Iris pigment epithelial cell (primary cell): ENCODE measurements at regions not wholly inside any gene's neighbourhood (a gene's known extent, or its start where the extent isn't known, plus 50 kb on each side); places are given as distances from the start of the nearest gene placed in this dataset.

Experiments
- DNase-seq: peaks from one replicate; pipeline ENCODE4 v3.0.0-alpha.2; 2011; ENCODE audit warnings: low read depth

DNA sequence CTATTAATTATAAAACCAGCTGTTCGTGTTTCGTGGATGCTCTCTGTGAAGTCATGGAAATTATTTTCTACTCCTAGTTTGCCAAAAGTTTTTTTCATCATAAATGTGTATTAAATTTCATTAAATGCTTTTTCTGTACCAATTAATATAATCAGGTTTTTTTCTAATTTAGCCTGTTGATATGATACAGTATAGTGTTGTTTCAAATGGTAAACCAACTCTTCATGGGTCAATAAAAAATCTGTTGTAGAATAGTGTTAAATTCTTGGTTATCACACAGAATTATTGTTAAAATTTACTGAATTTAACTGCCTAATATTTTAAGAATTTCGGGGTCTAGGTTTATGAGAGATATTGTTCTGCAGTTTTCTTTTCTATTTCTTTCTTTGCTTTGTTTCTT lies 505.9 kb upstream of the MANEA start:
- no peak for DNase-seq

DNA sequence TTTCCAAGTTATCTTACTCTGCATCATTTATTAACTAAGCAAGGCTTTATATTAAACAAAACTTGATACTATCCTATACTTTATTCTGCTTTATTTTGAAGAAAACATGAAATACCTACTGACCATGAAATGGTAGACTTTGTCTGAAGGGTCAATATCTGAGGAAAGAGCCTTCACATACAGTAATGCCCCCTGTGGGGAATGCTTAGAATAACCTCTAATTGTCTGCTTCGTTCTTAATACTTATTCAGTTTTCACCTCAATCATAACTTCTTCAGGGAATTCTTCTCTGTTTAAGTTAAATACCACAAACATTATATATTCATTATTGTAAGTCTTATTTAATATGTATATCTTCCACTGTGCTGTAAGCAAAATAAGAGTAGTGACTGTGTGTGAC lies 498.9 kb upstream of the MANEA start:
- DNase-seq = no peak

DNA sequence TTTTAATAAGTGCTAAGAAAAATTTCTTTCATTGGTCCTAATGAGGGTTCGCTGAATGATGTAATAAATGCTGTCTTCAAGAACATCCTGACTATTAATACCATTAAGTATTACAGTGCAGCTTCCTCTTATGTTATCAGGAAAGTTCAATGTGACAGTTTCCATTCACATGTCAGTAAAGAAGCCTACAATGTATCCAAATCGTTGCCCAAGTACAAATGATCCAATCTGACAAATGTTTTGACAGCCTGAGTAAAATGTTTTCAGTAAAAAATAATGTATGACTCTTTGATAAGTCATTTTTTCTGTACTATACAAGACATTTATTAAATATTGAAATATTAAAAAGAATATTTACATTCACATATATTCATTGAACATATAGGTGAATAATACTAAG lies 496.1 kb upstream of the MANEA start:
- DNase-seq = no peak

DNA sequence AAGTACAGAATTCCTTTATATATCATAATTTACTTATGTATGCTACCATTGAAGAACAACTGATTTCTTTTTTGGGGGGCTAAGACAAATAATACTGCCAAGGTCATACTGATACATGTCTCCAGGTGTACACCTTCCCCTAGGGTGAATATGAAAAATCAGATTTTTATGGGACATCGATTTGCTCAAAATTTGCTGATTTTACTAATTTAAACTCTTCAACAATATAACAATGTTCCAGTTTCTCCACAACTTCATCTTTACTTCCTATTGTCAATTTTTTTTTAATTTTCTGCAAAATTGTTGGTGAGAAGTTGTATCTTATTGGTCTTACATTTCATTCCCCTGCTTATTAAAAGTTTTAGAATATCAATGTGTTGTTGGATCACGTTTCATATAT lies 495.4 kb upstream of the MANEA start:
- no peak for DNase-seq

DNA sequence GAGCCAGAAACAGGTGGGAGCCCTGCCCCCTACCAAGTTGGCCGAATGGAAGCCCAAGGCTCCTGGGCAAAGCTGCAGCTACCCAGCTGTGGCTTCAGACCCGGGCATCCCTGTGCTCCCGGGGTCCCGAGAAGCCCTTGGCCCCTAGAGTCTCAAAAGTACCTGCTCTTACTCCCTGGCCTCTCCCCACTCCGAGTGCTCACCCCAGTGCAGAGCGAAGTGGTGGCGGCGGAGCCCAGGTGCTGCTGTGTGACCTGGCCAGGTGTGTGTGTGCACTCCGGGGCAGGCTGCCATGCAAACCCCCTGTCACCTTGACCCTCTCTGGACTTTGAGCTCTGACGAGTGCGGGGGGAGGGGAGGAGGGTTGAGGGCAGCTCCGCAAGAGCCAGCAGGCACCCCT lies 493.8 kb upstream of the MANEA start:
- DNase-seq = no peak

DNA sequence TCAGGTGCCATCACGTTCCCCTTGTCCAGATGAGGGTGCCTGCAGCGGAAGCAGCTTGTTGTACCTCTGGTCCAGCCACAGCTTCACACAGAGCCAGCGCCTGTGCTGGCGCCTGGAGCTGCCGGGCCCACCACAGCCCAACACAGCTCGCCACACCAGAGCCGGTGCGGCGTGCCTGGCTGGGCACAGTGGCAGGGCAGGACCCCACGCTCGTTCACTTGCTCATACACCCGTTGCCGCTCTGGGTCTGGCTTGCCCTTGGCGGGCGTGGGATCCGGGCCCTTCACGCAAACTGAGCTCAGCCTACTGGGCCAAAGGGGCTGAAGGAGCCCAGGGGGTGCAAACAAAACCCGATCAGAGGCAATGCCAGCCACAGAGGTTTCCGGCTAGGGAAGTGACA lies 492.5 kb upstream of the MANEA start:
- no peak for DNase-seq

DNA sequence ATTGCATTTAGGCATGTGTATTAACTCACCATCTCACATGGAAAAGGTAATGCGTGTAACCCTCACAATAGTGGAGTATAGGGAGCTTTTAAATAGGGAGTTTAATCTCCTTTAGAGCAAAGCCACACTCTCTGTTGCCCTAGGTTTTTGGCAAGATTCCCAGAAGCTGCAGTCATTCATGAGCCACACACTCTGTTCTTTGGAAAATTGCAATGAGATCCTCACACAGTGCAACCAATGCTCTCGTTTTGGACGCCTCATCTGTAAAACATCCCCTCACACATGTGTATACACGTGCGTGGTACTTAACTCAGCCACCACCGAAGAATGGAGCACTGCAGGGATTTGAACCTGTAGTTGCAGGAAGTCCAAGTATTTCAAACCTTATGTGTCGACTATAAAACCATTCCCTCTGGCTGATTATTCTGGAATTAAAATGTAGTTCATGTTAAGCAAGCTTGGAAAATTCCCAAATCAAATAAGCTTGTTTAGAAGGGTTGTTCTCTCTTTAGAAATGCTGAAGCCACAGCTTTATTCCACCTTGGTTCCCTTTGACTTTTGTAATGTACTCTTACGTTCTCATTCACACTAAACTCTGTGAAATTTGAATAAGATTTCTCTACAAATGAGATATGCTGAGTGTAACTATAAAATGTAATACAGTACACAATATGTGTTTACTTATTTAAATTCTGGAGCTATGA lies 489.8 kb upstream of the MANEA start:
- DNase-seq = peak; percentile 93

DNA sequence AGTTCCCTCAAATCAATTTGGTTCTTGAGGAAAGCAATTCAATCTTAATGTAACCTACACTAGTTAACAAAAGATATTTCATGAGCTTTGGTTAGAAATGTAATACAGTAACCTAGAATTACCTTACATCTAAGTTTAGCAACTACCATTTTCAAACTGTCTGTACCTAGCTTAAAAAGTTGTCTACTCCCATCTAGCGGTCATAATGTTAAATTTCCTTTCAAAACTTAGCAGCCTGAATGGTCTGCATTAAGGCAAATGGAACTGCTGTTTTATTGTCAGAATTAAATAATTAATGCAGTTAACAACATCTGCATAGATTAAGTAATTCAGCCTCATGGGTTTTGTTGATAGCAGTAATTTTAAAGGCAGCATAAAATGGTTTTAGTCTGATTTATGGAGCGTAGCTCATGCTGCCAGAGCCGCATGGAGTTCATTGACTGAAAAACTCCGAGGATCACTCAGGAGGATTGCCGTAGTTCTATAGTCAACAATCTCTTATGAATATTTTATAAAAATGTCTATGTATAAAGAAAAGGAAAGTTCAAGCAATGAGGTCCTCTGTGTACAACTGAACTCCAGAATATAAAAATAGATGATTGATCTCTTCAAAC lies 485.4 kb upstream of the MANEA start:
- peak; percentile 72 for DNase-seq

DNA sequence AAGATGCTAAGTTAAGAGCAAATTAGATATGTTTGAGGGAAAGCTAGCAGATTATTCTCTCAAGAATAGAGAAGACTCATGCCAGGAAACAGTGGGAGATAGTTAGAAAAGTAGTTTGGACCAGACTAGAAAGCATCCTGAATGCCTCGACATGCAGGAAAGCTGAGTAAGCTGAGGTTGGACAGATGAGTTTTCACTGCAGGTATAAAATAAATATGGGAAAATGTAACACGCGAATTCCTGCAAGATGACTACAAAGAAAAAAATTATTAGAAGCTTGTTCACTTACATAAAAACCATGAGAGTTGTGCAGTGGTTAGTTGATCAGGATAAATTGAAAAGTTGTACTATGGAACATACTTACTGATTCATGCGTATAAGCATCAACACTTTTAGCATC lies 484.2 kb upstream of the MANEA start:
- DNase-seq = peak; percentile 34

DNA sequence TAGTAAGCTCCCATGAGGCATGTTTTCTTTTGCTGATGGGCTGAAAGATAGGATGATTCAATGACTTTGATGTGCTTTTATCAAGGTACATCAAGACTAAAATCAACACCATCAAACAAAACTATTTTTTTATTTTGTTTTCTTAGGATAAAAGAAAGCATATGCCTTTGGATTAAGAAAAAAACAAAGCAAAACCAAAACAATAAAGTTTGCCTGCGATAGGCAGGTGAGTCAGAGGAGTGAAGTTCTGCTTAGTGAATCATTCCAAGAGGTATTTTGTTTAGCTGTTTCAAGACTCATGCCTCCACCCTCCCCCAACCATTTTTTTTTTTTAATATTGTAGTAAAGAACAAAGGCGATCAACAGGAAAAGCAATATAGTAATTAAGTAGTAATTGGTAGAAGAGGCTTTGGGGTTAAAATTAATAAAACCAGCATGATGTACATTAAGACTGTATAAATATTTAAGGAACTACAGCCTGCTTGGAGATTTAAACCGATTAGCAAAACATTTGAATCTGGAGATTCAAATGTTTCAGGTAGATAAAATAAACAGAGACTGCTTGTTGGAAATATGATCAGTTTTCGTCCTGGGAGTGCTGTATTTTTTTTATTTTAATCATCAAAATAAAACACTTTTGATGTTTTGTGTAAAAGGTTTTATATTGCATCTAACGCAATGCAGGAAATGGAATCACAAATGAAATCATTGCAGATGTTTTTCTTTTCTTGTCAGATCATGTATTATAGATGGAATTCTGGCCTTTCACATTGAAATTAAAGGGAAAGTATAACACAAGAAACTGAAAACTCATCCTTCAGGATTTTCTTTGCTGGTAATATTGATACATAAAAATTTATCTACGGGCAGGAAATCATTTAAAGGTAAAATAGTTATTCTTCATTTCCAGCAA lies 482.3 kb upstream of the MANEA start:
- DNase-seq = peak; percentile 82

DNA sequence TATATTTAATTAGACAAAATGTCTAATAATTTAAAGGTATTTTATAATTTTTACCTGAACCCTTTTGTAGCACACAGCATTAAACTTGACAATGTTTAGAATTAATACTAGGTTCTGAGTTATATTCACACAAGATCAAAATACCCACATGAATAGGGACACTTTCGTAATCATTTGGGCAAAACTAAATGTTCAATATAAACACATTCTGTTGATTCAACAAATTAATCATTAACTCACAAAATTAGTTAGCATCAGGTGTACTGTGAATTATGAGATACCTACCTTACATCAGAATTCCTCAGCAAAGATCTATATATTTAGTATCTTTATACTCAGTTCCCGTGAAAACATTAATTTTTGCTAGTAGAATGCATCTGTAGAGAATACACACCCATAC lies 481.5 kb upstream of the MANEA start:
- DNase-seq = no peak

DNA sequence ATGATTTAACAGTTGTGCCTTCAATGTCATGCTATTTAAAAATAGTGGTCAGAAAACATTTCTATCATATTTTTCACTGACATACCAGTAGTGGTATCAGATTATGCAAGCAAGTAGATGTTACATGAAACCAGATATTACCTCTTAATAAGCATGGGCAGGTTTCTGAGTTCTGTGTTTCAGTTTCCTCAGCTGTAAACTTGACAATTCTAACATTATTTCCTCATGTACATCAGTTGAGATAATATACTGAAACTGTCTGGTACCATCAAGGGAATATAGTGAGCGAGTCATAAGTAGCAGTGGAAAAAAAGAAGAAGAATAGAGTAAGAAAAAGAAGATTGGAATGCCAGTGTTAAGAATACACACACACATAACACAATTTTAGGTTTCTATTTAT lies 477.9 kb upstream of the MANEA start:
- peak; percentile 49 for DNase-seq

DNA sequence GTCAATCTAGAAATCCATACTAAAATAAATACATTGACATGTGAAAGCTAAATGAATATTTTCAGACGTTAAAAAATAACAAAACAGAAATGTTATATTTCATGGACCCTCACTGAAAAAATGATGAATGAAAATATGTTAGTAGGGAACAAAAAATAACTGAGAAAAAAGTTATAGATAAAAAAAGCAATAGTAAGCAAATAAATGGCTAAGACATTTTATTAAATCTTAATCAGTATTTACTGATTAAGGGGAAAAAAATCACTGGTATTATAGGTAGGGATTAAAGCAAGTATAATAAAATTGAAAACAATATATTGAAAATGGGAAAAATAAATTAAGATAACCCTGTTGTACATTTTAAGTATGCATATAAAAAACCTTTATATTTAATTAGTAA lies 468.1 kb upstream of the MANEA start:
- no peak for DNase-seq

DNA sequence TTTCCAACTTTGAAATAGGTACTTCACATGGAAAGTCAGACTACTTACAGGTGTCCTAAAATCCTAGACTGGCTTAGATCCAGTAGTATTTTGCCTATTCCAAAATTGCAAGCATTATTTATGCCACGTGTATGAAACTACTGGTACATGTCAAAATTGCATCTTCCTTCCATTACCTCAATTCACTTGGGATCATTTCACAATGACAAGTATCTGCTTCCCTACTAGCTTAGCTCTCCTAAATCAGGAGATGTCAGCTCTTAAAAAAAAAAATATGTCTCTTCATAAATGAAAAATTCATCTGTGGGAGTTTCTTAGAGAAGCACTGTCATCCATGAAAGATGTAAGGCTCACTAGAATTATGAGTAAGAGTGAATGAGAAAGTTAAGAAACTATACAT lies 466.6 kb upstream of the MANEA start:
- no peak for DNase-seq

DNA sequence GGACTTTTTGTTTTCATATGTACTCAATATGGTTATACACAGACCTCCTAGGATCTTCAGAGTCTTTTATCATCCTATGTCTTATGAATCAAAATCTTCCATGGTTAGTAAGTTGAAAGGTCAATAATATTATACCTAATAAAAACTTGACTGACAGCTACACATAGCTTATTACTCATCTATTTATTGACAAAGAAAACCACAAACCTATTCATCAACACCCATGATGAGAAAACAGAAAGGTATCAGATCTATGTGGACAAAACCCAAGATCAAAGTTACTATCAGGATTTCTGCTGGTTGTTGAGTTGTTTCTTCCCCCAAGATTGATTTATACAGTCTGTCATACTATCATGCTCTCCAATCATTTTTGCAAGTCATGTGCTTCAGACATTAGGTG lies 460.1 kb upstream of the MANEA start:
- no peak for DNase-seq

DNA sequence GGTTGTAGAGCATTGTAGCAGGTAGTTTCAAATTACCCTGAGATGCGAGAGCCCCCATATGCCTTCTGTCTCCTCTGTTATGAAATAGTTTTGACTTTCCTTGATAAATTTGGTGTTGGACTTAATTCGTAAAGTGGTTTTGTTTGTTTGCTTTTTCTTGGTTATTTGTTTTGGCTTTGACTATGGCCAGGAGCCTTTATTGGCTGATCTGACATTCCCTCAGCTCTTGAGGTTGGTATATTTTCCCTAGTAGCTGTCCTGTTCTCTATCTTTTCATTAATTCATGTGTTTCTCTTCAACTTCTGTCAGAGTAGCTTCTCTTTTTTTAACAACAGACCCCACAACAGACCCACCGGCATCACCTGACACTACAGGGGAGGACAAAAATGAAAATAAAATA lies 457.4 kb upstream of the MANEA start:
- DNase-seq = no peak

DNA sequence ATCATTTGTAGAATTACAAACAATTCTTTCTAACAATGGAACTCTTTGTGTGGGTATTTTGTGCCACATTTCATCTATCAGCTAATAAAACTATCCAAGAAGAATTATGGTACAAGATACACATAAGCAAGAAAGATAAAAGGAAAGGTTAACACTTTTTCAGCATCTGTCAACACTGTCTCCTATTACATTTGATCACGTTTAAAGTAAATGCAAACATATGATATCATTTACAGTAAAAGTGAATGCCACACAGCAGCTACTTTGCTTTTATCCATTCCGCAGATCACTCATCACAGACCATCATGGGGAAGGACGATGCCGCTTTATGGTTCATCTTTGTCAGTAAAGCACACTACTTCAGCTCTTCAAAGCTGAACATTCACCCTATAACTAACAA lies 456.4 kb upstream of the MANEA start:
- no peak for DNase-seq

DNA sequence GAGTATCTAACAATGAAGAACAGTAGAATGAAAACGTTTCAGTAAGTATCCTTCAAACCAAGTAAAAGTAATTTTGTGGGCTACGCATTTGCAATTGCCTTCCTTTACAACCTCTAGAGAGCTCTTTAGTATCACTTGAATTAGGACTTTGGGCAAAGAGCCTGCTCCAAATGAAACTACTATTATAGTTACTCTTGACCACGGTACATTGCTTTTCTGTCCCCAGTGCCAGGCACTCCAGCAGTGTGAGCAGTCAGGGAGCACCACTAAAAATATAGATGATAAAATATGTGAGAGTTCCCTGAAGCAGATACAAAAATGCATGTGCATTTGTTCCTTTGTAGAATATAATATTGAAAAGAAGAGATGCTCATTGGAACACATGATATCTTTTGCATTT lies 450.1 kb upstream of the MANEA start:
- no peak for DNase-seq

DNA sequence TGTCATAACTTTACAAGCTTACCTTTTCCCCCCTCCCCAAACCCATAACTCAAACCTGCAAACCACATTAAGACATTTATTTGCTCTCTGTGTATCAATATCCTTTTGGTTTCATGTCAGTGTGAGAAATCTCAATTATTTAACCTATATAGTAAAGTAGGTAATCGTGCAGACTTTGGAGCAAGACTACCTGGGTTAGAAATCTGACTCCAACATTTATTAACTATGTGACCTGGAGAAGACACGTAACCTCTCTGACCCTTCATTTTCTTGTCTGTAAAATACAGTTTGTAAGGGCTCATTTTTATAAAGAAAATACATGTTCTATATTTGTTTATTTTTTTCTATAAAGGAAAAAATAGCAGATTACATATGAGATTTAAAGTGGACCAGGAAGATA lies 448.9 kb upstream of the MANEA start:
- DNase-seq = no peak

DNA sequence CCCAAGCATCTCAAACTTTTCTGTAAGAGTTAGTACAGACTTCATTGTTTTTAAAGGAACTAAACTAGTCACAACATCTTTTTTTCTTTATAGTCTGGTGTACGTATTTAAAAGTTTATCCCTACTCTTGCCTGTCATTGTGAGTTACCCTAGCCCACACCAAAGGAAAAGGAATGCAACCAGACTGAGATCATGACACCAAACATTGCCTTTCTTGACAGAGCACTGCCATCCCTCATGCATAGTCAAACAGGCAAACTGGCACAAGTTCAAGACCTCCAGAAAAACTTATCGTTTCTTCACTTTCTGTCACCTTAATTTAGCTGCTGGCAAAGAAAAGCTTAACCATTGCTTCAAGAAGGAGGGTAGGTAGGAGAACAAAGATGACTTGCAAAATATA lies 448.4 kb upstream of the MANEA start:
- no peak for DNase-seq

DNA sequence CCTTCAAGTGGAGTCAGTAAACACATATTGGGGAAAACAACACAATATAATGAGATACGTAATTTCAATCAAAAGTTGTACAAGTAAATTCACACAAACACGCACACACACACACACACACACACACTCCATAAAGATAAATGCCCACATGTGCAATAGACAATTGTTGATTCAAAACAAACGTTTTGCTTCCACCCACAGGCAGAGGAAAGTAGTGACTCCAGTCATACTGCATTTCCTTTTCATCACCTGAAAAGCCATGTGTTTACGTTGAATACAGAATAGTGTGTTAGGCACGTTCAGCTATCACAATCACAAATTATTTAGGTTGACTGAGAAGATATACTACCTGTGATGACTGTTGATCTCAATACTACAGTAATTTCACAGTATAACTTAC lies 443.8 kb upstream of the MANEA start:
- peak; percentile 18 for DNase-seq

DNA sequence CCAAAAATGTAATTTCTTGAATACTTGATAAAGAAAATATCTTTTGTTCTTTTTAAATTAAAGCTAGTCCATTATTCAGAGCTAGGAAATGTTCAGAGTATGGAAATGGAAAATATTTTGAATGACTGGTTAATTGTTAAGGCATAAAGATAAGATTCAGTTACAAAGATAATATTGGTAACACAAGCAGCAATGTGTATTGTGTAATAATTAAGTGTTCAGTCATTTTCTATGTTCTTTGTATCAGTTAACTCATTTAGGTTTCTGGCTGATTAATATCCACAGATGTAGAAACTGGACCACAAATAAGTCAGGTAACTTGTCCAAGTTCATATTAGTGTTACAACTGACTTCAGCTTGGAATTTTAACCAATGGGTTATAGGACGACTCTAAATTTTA lies 442.2 kb upstream of the MANEA start:
- DNase-seq = no peak

DNA sequence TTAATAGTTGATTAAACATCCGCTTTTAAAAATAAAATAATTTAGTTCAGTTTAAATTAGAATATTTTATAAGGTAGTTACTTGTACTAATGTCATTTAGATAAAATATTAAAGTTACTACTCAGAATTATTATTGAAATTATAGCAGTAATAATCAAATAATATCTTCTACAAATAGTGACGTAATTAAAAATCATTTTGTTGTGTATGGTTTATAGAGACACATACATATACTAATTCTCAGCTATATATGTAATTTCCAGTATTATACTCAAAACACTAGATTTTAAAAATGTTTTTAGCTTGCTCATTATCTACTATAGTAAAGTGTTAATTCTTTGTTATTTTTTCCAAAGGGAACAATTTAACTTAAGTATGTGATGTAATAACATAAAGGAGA lies 435.2 kb upstream of the MANEA start:
- no peak for DNase-seq
